OCI-LY3 (cell line): ENCODE measurements at regions not wholly inside any gene's neighbourhood (a gene's known extent, or its start where the extent isn't known, plus 50 kb on each side); places are given as distances from the start of the nearest gene placed in this dataset.

Experiments
- H2AFZ ChIP-seq: fragments of 200-600, 300-600 bp; shearing (Covaris generic); 2 replicates; pipeline ENCODE4 v1.6.0; 2014; ENCODE audit warnings: antibody characterized with exemption, low read depth, low read length
- H3K27ac ChIP-seq: fragments of 200-600, 300-600 bp; sonication (generic); 2 replicates; pipeline ENCODE4 v1.5.1; 2014; ENCODE audit warnings: mild to moderate bottlenecking, low read length, moderate library complexity, mixed read lengths
- H3K27me3 ChIP-seq: fragments of 200-600, 300-600 bp; sonication (generic); 2 replicates; pipeline ENCODE4 v1.6.1; 2014; ENCODE audit warnings: low read depth, low read length, mixed read lengths
- H3K36me3 ChIP-seq: fragments of 200-600, 300-600 bp; sonication (generic); replicated peaks from 2 replicates; pipeline ENCODE3; 2014; ENCODE audit warnings: low read depth, low read length, mixed read lengths
- H3K4me1 ChIP-seq: fragments of 300-600, 200-600 bp; sonication (generic); 2 replicates; pipeline ENCODE4 v1.6.1; 2014; ENCODE audit warnings: low read length, mixed read lengths
- H3K4me2 ChIP-seq: fragments of 200-600, 300-600 bp; sonication (generic); 2 replicates; pipeline ENCODE4 v1.6.1; 2014; ENCODE audit warnings: low read length, mixed read lengths
- H3K4me3 ChIP-seq: fragments of 300-600, 200-600 bp; sonication (generic); 2 replicates; pipeline ENCODE4 v1.5.1; 2014; ENCODE audit warnings: antibody characterized with exemption, mild to moderate bottlenecking, low read length, moderate library complexity
- H3K79me2 ChIP-seq: fragments of 300-600, 200-600 bp; shearing (Covaris generic); 2 replicates; pipeline ENCODE4 v1.6.1; 2014; ENCODE audit warnings: mild to moderate bottlenecking, low read length, mixed read lengths
- H3K9ac ChIP-seq: fragments of 300-600, 200-600 bp; shearing (Covaris generic); 2 replicates; pipeline ENCODE4 v1.6.0; 2014; ENCODE audit warnings: mild to moderate bottlenecking, low read length, moderate library complexity
- H3K9me3 ChIP-seq: fragments of 200-600, 300-600 bp; shearing (Covaris generic); 2 replicates; pipeline ENCODE4 v1.6.1; 2014; ENCODE audit warnings: low read length, mixed read lengths; ENCODE audit not compliant: insufficient read depth
- H4K20me1 ChIP-seq: fragments of 200-600, 300-600 bp; sonication (generic); 2 replicates; pipeline ENCODE4 v1.6.1; 2016; ENCODE audit warnings: low read length, mixed read lengths; ENCODE audit not compliant: insufficient read depth
- EZH2phosphoT487 ChIP-seq: fragments of 200-600 bp; shearing (Covaris generic); IDR thresholded peaks from 2 replicates; pipeline ENCODE4 v1.6.1; 2018; ENCODE audit warnings: antibody characterized with exemption, mixed run types, low read depth
- TF ChIP-seq, protein P1 (sequence below): fragments of 200-600, 300-600 bp; sonication (generic); IDR thresholded peaks from 2 replicates; pipeline ENCODE4 v1.5.1; 2014; ENCODE audit warnings: antibody characterized with exemption, low read length, low read depth

GRCh38 chr5:152819891-152820290 is 414.8 kb upstream of the NMUR2 start:
- no peaks in the 10 kb centered on the region for H3K36me3 ChIP-seq
- no peak overlapping the region for H2AFZ ChIP-seq
- H3K9me3 ChIP-seq: no peaks in the 10 kb centered on the region
- H3K4me1 ChIP-seq: peaks cover 10% of the 10 kb centered on the region
- no peak overlapping the region for H3K9ac ChIP-seq
- TF ChIP-seq EZH2phosphoT487: no peak
- TF ChIP-seq, protein P1, sequence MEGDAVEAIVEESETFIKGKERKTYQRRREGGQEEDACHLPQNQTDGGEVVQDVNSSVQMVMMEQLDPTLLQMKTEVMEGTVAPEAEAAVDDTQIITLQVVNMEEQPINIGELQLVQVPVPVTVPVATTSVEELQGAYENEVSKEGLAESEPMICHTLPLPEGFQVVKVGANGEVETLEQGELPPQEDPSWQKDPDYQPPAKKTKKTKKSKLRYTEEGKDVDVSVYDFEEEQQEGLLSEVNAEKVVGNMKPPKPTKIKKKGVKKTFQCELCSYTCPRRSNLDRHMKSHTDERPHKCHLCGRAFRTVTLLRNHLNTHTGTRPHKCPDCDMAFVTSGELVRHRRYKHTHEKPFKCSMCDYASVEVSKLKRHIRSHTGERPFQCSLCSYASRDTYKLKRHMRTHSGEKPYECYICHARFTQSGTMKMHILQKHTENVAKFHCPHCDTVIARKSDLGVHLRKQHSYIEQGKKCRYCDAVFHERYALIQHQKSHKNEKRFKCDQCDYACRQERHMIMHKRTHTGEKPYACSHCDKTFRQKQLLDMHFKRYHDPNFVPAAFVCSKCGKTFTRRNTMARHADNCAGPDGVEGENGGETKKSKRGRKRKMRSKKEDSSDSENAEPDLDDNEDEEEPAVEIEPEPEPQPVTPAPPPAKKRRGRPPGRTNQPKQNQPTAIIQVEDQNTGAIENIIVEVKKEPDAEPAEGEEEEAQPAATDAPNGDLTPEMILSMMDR: no peak
- H3K4me3 ChIP-seq: no peak overlapping the region
- H4K20me1 ChIP-seq: no peaks in the 10 kb centered on the region
- H3K79me2 ChIP-seq: no peaks in the 10 kb centered on the region
- no peak overlapping the region for H3K4me2 ChIP-seq
- H3K27me3 ChIP-seq: no peaks in the 10 kb centered on the region
- no peak overlapping the region for H3K27ac ChIP-seq

DNA sequence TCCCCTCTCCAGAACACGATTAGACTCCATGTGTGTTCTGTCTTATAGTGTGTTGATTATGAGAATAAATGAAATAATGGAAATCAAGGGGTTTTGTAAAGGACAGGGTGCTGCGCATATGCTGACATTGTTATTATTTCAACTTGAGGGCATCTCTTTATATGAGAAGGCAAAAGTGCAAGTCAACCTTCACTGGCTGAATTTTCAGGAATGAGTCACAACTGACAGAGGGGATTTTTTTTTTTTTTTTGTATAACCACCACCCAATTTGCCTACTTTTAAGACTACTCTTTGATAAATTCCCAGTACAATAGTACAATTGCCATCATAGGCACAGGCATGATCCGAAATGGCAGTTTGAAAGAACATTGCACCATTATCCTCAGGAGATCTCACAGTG is 419.2 kb upstream of the NMUR2 start:
- Histone ChIP-seq H3K9ac (no peak overlapping the region), H2AFZ (no peak overlapping the region), H3K36me3 (no peaks in the 10 kb centered on the region), H3K4me3 (no peak overlapping the region), H3K9me3 (no peaks in the 10 kb centered on the region), H4K20me1 (no peaks in the 10 kb centered on the region), H3K4me1 (peaks cover 10% of the 10 kb centered on the region), H3K4me2 (peak overlapping the region; percentile 15; the same call in 1 of the 2 replicates), H3K79me2 (no peaks in the 10 kb centered on the region), H3K27ac (no peak overlapping the region), H3K27me3 (no peaks in the 10 kb centered on the region)
- TF ChIP-seq, protein P1: no peak
- no peak for TF ChIP-seq EZH2phosphoT487

DNA sequence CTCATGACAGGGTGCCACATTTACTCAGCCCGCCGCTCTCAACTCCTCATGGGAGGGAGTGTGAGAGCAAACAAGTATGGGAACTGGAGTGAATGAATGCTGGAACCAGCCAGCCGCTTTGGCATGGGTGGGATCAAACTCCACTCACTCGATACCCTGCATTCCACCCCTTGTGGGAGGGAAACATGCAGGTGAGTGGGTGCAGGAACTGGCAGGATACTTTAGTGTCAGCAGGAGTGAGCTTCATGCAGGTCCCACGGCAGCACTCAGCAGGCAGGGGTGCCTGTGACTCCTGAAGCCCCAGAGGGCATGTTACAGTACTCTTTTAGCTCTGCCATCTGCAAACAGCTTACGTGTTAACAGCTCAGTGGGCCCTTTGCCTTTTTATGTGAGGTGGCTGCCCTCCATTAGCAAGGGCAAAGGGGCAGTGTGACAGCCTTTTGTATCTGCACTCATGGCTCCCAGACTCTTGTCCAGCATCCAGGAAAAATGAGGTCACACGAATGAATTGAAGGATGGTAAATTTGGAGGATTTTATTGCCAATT is 433.2 kb upstream of the NMUR2 start:
- TF ChIP-seq, protein P1: no peak
- no peak for TF ChIP-seq EZH2phosphoT487
- no peaks in the 10 kb centered on the region for H3K9me3 ChIP-seq
- no peak overlapping the region for H3K4me2 ChIP-seq

DNA sequence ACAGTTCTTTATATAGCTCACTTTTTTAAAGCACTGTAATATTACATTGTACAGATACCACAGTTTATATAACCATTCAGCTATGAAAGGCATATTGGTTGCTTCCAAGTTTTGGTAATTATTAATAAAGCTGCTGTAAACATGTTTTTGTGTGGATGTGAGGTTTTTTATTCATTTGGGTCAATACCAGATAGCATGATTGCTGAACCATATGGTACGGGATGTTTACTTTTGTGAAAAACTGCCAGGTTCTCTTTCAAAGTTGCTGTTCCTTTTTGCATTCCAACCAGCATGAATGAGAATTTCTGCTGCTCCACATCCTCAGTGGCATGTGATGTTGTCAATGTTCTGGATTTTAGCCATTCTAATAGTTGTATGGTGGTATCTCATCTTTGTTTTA is 439.6 kb upstream of the NMUR2 start:
- no peak overlapping the region for H2AFZ ChIP-seq
- no peak overlapping the region for H3K4me3 ChIP-seq
- TF ChIP-seq EZH2phosphoT487: no peak
- TF ChIP-seq, protein P1: no peak
- H3K4me1 ChIP-seq: no peaks in the 10 kb centered on the region
- H3K4me2 ChIP-seq: no peak overlapping the region
- H3K79me2 ChIP-seq: no peaks in the 10 kb centered on the region
- no peak overlapping the region for H3K9ac ChIP-seq
- no peaks in the 10 kb centered on the region for H3K27me3 ChIP-seq
- H3K9me3 ChIP-seq: no peaks in the 10 kb centered on the region
- H3K36me3 ChIP-seq: no peaks in the 10 kb centered on the region
- no peaks in the 10 kb centered on the region for H4K20me1 ChIP-seq
- no peak overlapping the region for H3K27ac ChIP-seq

More for the DNA sequence above, 433.2 kb upstream of the NMUR2 start:
- Histone ChIP-seq H3K27ac (no peak overlapping the region), H3K4me1 (no peaks in the 10 kb centered on the region), H3K4me3 (no peak overlapping the region), H3K9ac (no peak overlapping the region), H2AFZ (no peak overlapping the region), H3K27me3 (no peaks in the 10 kb centered on the region), H3K79me2 (no peaks in the 10 kb centered on the region), H3K36me3 (no peaks in the 10 kb centered on the region), H4K20me1 (no peaks in the 10 kb centered on the region)
